HepG2 (cell line): ENCODE measurements at regions not wholly inside any gene's neighbourhood (a gene's known extent, or its start where the extent isn't known, plus 50 kb on each side); places are given as distances from the start of the nearest gene placed in this dataset.

Experiments
- ATAC-seq: fragments of 200-7000 bp; cut with Tn5 transposase; 3 replicates; pipeline ENCODE4 v1.9.1; 2020; ENCODE audit warnings: mild to moderate bottlenecking, moderate library complexity
- BruUV-seq: library from RNA; stranded (reverse); fragments of 400-500 nt; replicated peaks from 2 replicates; lab custom pipeline; 2021; lab: Mats Ljungman, UMichigan
- CTCF ChIA-PET: fragments of 300-600 bp; formaldehyde crosslinking; extraction: SDS; loops from one replicate; lab custom pipeline; 2021; ENCODE audit warnings: low total read pairs, inconsistent platforms, low intra/inter-chr PET ratio; lab: Yijun Ruan, JAX
- POLR2A ChIA-PET: fragments of 350-600 bp; sonication (Branson Sonifier 250); formaldehyde crosslinking; loops from one replicate; lab custom pipeline; 2020; ENCODE audit warnings: antibody characterized with exemption, inconsistent platforms; lab: Yijun Ruan, JAX
- DNase-seq: peaks from one replicate; pipeline ENCODE4 v3.0.0-alpha.2; 2015; ENCODE audit warnings: low spot score
- FAIRE-seq: peaks from 3 replicates; lab custom pipeline; 2011; peaks lifted over from hg19 to GRCh38; lab: Jason Lieb, UNC
- H2AFZ ChIP-seq: one replicate; pipeline ENCODE4 v1.6.1; 2011; ENCODE audit warnings: low read length, inconsistent platforms
- H3K27ac ChIP-seq: fragments of 300-600 bp; 3 replicates; pipeline ENCODE4 v1.8.0; 2011; ENCODE audit warnings: mixed run types, mild to moderate bottlenecking, mixed read lengths, low read length, inconsistent platforms; ENCODE audit not compliant: insufficient read depth; ENCODE audit errors: extremely low read length
- H3K27me3 ChIP-seq, 2 experiments: fragments of 200-600 bp in 1 of 2; 2 replicates in 1 of 2; 3 replicates in 1 of 2; pipeline versions ENCODE4 v1.6.0 to v1.8.0; 2011; ENCODE audit warnings: low read length in 2 of 2, mild to moderate bottlenecking in 2 of 2, moderate library complexity in 2 of 2, inconsistent platforms in 1 of 2; ENCODE audit not compliant: insufficient read depth in 2 of 2, control insufficient read depth in 1 of 2
- H3K36me3 ChIP-seq, 2 experiments: fragments of 200-600 bp in 1 of 2; replicated peaks in 1 of 2; 2 replicates in 1 of 2; 3 replicates in 1 of 2; pipeline versions ENCODE4 v1.5.1 to v1.8.0; 2011; ENCODE audit warnings: low read length in 2 of 2, inconsistent platforms in 1 of 2; ENCODE audit not compliant: insufficient read depth in 2 of 2, control insufficient read depth in 1 of 2
- H3K4me1 ChIP-seq: 2 replicates; pipeline ENCODE4 v1.5.1; 2012; ENCODE audit warnings: low read length, inconsistent platforms; ENCODE audit not compliant: insufficient read depth
- H3K4me2 ChIP-seq: 2 replicates; pipeline ENCODE4 v1.6.0; 2011; ENCODE audit warnings: low read depth, low read length, inconsistent platforms
- H3K4me3 ChIP-seq, 3 experiments: fragments of 200-600 bp in 1 of 3; sonication (generic), shearing (Covaris generic) in 1 of 3; replicated peaks in 1 of 3; 2 replicates each; pipeline ENCODE4 v1.5.1; 2011 to 2016; ENCODE audit warnings: low read length in 3 of 3, inconsistent platforms in 2 of 3, low read depth in 2 of 3, mild to moderate bottlenecking in 2 of 3, control low read depth in 1 of 3, mixed read lengths in 1 of 3; ENCODE audit not compliant: insufficient read depth in 1 of 3
- H3K79me2 ChIP-seq: one replicate; pipeline ENCODE4 v1.6.1; 2011; ENCODE audit warnings: low read length, inconsistent platforms; ENCODE audit not compliant: insufficient read depth
- H3K9ac ChIP-seq: 2 replicates; pipeline ENCODE4 v1.6.0; 2011; ENCODE audit warnings: mild to moderate bottlenecking, low read depth, low read length, inconsistent platforms; ENCODE audit not compliant: insufficient read depth
- H3K9me3 ChIP-seq: 2 replicates; pipeline ENCODE4 v1.5.1; 2012; ENCODE audit warnings: mild to moderate bottlenecking, low read length
- H4K20me1 ChIP-seq: 2 replicates; pipeline ENCODE4 v1.6.0; 2011; ENCODE audit warnings: inconsistent platforms, mild to moderate bottlenecking, low read length, moderate library complexity; ENCODE audit not compliant: insufficient read depth
- CEBPG ChIP-seq: IDR thresholded peaks from 2 replicates; pipeline ENCODE4 v1.6.1; 2016
- GZF1 ChIP-seq: sonication (generic); formaldehyde crosslinking; IDR thresholded peaks from 2 replicates; pipeline ENCODE4 v1.5.1; 2020; ENCODE audit warnings: mild to moderate bottlenecking, missing genetic modification reagents
- MATR3 ChIP-seq: sonication (generic); formaldehyde crosslinking; IDR thresholded peaks from 2 replicates; pipeline ENCODE4 v1.4.0; 2020; ENCODE audit warnings: missing genetic modification reagents
- PAF1 ChIP-seq: IDR thresholded peaks from 2 replicates; pipeline ENCODE4 v1.6.1; 2016; ENCODE audit warnings: missing genetic modification reagents, missing compliant biosample characterization
- PITX1 ChIP-seq: sonication (generic); formaldehyde crosslinking; IDR thresholded peaks from 2 replicates; pipeline ENCODE4 v1.5.1; 2020; ENCODE audit warnings: mild to moderate bottlenecking, missing genetic modification reagents
- ZNF234 ChIP-seq: sonication (generic); formaldehyde crosslinking; conservative IDR thresholded peaks from 2 replicates; pipeline ENCODE4 v1.5.1; 2020; ENCODE audit warnings: mild to moderate bottlenecking, missing genetic modification reagents
- ZNF616 ChIP-seq: sonication (generic); formaldehyde crosslinking; IDR thresholded peaks from 2 replicates; pipeline ENCODE4 v1.5.0; 2020; ENCODE audit warnings: low read depth, mild to moderate bottlenecking, missing genetic modification reagents
- ZNF672 ChIP-seq: sonication (generic); formaldehyde crosslinking; IDR thresholded peaks from 2 replicates; pipeline ENCODE4 v1.8.1; 2022; ENCODE audit warnings: missing genetic modification reagents
- WGBS: methylation state at CpG from one replicate; pipeline ENCODE4 v1.1.6; 2017; ENCODE audit warnings: low lambda C conversion rate; 5-methylcytosine and 5-hydroxymethylcytosine counted together
- in situ Hi-C: cut with HindIII; loops from 2 replicates; pipeline ENCODE4 v1.10.0; 2017; ENCODE audit warnings: low pct_unique_long_range_greater_than_20kb; ENCODE audit not compliant: extremely low pct_ligation_motif_present
- intact Hi-C: fragments of 100-400 bp; cut with micrococcal nuclease; formaldehyde crosslinking; loops from one replicate; pipeline ENCODE4 v1.10.0; 2022; ENCODE audit not compliant: unreplicated experiment
- TF ChIP-seq, protein P1 (sequence below): sonication (generic); formaldehyde crosslinking; IDR thresholded peaks from 2 replicates; pipeline ENCODE4 v1.4.0; 2020; ENCODE audit warnings: missing genetic modification reagents
- TF ChIP-seq, protein P2 (sequence below): IDR thresholded peaks from 2 replicates; pipeline ENCODE4 v1.6.1; 2016; ENCODE audit warnings: low read depth, control low read depth
- TF ChIP-seq, protein P3 (sequence below): IDR thresholded peaks from 2 replicates; pipeline ENCODE4 v1.6.1; 2012; ENCODE audit warnings: inconsistent platforms

DNA sequence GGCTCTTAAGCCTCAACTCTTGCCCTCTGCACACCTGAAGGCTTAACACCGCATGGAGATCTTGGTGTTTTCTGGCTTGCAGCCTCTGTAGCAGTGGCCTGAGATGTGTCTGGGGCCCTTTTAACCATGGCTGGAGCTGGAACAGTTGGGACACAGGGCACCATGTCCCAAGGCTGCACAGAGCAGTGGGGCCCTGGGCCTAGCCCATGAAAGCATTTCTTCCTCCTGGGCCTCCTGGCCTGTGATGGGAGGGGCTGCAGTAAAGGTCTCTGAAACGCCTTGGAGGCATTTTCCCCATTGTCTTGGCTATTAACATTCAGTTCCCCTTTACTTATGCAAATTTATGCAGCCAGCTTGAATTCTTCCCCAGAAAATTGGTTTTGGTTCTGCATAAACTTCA lies 735.5 kb upstream of the ALCAM start:
- Histone ChIP-seq H3K4me3 (no peak overlapping the region), H3K27ac (no peak overlapping the region), H3K79me2 (no peaks in the 10 kb centered on the region), H3K36me3 (no peaks in the 10 kb centered on the region), H2AFZ (no peak overlapping the region), H4K20me1 (no peaks in the 10 kb centered on the region), H3K27me3 (no peaks in the 10 kb centered on the region), H3K4me2 (no peak overlapping the region), H3K4me1 (no peaks in the 10 kb centered on the region), H3K9ac (no peak overlapping the region), H3K9me3 (peaks cover 12% of the 10 kb centered on the region; the same call in 1 of the 2 replicates)
- BruUV-seq: no TSS peak
- in situ Hi-C loops (no loop called here), intact Hi-C loops (no loop called here)
- FAIRE-seq (no peak), ATAC-seq (no peak), DNase-seq (no peak)
- ChIA-PET CTCF (no interaction called here), POLR2A (no interaction called here)
- TF ChIP-seq MATR3 (CRISPR knock-in tag) (no peak), GZF1 (CRISPR knock-in tag) (no peak), CEBPG (CRISPR knock-in tag) (no peak), PAF1 (no peak), ZNF616 (CRISPR knock-in tag) (no peak), ZNF672 (no peak), PITX1 (CRISPR knock-in tag) (no peak), ZNF234 (CRISPR knock-in tag) (no peak)
- TF ChIP-seq, protein P1, sequence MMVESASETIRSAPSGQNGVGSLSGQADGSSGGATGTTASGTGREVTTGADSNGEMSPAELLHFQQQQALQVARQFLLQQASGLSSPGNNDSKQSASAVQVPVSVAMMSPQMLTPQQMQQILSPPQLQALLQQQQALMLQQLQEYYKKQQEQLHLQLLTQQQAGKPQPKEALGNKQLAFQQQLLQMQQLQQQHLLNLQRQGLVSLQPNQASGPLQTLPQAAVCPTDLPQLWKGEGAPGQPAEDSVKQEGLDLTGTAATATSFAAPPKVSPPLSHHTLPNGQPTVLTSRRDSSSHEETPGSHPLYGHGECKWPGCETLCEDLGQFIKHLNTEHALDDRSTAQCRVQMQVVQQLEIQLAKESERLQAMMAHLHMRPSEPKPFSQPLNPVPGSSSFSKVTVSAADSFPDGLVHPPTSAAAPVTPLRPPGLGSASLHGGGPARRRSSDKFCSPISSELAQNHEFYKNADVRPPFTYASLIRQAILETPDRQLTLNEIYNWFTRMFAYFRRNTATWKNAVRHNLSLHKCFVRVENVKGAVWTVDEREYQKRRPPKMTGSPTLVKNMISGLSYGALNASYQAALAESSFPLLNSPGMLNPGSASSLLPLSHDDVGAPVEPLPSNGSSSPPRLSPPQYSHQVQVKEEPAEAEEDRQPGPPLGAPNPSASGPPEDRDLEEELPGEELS: no peak
- TF ChIP-seq, protein P2, sequence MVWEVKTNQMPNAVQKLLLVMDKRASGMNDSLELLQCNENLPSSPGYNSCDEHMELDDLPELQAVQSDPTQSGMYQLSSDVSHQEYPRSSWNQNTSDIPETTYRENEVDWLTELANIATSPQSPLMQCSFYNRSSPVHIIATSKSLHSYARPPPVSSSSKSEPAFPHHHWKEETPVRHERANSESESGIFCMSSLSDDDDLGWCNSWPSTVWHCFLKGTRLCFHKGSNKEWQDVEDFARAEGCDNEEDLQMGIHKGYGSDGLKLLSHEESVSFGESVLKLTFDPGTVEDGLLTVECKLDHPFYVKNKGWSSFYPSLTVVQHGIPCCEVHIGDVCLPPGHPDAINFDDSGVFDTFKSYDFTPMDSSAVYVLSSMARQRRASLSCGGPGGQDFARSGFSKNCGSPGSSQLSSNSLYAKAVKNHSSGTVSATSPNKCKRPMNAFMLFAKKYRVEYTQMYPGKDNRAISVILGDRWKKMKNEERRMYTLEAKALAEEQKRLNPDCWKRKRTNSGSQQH (CRISPR knock-in tag): no peak
- TF ChIP-seq, protein P3, sequence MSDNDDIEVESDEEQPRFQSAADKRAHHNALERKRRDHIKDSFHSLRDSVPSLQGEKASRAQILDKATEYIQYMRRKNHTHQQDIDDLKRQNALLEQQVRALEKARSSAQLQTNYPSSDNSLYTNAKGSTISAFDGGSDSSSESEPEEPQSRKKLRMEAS: no peak
- 0% methylated on average over 1 of the region's 2 CpGs for whole genome bisulfite sequencing
